RWPE1 (cell line): ENCODE measurements at regions not wholly inside any gene's neighbourhood (a gene's known extent, or its start where the extent isn't known, plus 50 kb on each side); places are given as distances from the start of the nearest gene placed in this dataset.

Experiments
- CTCF ChIA-PET: fragments of 350-600 bp; sonication (Branson Sonifier 250); formaldehyde crosslinking; extraction: SDS; loops from one replicate; lab custom pipeline; 2021; lab: Yijun Ruan, JAX
- POLR2A ChIA-PET: fragments of 400-600 bp; formaldehyde crosslinking; extraction: SDS; loops from one replicate; lab custom pipeline; 2020; ENCODE audit warnings: antibody characterized with exemption; ENCODE audit not compliant: low non-redundant PET; lab: Yijun Ruan, JAX
- DNase-seq: peaks from one replicate; pipeline ENCODE4 v3.0.0; 2012; ENCODE audit warnings: low spot score
- H3K27ac ChIP-seq: fragments of 450-650 bp; 2 replicates; pipeline ENCODE4 v1.5.1; 2017
- TF ChIP-seq, protein P1 (sequence below): fragments of 450-650 bp; conservative IDR thresholded peaks from 2 replicates; pipeline ENCODE4 v1.5.1; 2017; ENCODE audit warnings: low read depth, mild to moderate bottlenecking

DNA sequence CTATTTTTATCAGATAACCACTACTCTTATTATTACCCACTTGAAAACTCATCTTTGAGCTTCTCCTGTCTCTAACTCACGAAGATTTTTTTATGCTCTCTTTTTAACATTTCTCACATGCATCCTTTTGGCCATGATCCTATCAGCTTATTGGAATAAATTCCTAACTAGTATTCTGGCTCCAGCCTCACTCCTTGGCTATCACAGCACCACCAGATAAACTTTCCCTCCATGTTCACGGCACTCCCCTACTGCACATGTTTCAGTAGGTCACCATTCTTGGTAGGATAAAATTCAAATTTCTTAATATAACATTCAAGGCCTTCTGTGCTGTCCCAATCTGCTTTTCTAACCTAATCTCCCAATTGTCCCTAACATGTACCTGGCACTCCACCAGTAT is 186.6 kb upstream of the UBASH3B start:
- CTCF ChIA-PET = no interaction called here

DNA sequence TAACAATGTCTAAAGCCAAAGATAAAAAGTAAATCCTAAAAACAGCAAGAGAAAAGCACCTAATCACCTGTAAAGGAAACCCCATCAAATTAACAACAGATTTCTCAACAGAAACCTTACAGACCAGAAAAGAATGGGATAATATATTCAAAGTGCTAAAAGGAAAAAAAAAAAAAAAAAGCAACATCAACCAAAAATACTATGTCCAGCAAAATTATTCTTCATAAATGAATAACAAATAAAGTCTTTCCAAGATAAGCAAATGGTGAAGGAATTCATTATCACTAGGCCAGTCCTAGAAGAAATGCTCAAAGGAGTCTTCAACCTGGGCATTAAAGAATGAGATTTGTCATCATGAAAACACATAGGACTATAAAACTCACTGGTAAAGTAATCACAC is 192.0 kb upstream of the UBASH3B start:
- CTCF ChIA-PET = no interaction called here
- H3K27ac ChIP-seq = no peak overlapping the region
- DNase-seq = no peak
- POLR2A ChIA-PET = no interaction called here
- TF ChIP-seq, protein P1, sequence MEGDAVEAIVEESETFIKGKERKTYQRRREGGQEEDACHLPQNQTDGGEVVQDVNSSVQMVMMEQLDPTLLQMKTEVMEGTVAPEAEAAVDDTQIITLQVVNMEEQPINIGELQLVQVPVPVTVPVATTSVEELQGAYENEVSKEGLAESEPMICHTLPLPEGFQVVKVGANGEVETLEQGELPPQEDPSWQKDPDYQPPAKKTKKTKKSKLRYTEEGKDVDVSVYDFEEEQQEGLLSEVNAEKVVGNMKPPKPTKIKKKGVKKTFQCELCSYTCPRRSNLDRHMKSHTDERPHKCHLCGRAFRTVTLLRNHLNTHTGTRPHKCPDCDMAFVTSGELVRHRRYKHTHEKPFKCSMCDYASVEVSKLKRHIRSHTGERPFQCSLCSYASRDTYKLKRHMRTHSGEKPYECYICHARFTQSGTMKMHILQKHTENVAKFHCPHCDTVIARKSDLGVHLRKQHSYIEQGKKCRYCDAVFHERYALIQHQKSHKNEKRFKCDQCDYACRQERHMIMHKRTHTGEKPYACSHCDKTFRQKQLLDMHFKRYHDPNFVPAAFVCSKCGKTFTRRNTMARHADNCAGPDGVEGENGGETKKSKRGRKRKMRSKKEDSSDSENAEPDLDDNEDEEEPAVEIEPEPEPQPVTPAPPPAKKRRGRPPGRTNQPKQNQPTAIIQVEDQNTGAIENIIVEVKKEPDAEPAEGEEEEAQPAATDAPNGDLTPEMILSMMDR = no peak

More for the DNA sequence above, 186.6 kb upstream of the UBASH3B start:
- DNase-seq = no peak
- TF ChIP-seq, protein P1 = no peak
- H3K27ac ChIP-seq = no peak overlapping the region
- POLR2A ChIA-PET = no interaction called here

DNA sequence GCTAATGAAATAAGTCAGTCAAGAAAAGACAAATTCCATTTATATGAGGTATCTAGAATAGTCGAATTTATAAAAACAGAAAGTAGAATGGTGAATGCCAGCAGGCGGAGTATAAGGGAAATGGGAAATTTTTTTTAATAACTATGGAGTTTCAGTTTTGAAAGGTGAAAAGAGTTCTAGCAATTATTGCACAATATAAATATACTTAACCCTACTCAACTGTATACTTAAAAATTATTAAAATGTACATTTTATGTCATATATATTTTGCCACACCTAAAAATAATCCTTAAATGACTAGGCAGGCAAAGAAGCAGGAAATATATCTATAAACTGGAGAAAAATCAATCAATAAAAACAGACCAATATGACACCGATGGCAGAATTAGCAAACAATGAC is 196.5 kb upstream of the UBASH3B start:
- POLR2A ChIA-PET = no interaction called here

DNA sequence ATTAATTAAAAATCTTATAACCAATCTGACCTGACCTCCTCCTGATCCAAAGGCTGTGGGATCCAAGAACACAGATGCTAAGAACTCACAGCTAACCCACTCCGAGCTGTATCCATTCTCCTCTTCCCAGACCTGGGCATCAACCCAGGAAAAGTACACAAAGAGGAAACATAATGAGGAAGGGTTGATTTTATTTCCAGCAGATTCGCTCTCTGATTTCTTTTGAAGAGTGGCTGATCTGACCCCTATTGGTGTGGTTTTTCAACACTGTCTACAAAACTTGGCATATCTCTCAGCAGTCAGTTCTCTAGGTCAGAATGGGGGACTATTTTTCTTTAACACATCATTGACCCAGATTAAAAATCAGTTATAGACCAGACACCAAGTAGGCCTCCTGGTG is 201.9 kb upstream of the UBASH3B start:
- POLR2A ChIA-PET = no interaction called here
- CTCF ChIA-PET = no interaction called here
- no peak for DNase-seq
- no peak overlapping the region for H3K27ac ChIP-seq
- TF ChIP-seq, protein P1 = no peak

More for the DNA sequence above, 196.5 kb upstream of the UBASH3B start:
- CTCF ChIA-PET = interaction anchor here (0.6 to 0.7 kb wide), 2 partner anchors 614 to 1224 kb away, joined by 4 read pairs; no protein-coding TSS in a partner anchor
- TF ChIP-seq, protein P1 = no peak
- no peak overlapping the region for H3K27ac ChIP-seq
- no peak for DNase-seq

DNA sequence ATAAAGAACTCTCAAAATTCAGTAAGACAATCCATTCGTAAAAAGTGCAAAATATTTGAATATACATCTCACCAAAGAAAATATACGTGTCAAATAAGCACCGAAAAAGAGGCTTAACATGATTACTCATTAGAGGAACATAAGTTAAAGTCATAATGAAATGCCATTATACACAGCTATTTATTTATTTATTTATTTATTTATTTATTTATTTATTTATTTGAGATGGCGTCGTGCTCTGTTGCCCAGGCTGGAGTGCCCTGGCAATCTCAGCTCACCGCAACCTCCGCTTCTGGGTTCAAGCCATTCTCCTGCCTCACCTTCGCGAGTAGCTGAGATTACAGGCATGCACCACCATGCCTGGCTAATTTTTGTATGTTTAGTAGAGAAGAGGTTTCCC is 203.6 kb upstream of the UBASH3B start:
- DNase-seq = no peak
- H3K27ac ChIP-seq = no peak overlapping the region
- TF ChIP-seq, protein P1 = no peak
- ChIA-PET CTCF (interaction anchor here (0.6 kb wide), 2 partner anchors 24 to 343 kb away, joined by 3 to 6 read pairs; no protein-coding TSS in a partner anchor), POLR2A (no interaction called here)

DNA sequence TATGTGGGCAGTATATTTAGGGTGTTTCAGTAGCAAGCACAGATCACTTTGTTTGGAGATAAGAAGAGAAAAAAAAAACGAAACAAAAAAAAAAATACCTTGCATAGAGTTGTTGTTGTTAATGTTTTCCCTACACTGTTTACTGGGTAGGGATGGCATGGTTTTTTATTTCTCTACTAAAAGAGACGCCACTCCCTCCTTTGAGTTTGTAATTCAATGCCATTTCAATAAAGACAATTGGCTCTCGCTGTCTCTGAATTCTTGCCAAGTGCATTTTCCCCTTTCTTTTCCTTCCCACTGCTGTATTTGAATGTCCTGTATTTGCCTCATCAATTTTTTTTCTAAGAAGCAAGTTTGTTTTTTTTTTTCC is 213.9 kb upstream of the UBASH3B start:
- TF ChIP-seq, protein P1 = no peak
- no peak overlapping the region for H3K27ac ChIP-seq
- POLR2A ChIA-PET = no interaction called here
- CTCF ChIA-PET = no interaction called here
- DNase-seq = no peak
